C4-2B (cell line): ENCODE measurements at regions not wholly inside any gene's neighbourhood (a gene's known extent, or its start where the extent isn't known, plus 50 kb on each side); places are given as distances from the start of the nearest gene placed in this dataset.

Source experiments
- ZFX ChIP-seq: fragments of 450-650 bp; IDR thresholded peaks from 2 replicates; pipeline ENCODE4 v1.6.1; 2017
- TF ChIP-seq, protein P1 (sequence below): fragments of 450-650 bp; conservative IDR thresholded peaks from 2 replicates; pipeline ENCODE4 v1.5.1; 2017; ENCODE audit warnings: mild to moderate bottlenecking

DNA sequence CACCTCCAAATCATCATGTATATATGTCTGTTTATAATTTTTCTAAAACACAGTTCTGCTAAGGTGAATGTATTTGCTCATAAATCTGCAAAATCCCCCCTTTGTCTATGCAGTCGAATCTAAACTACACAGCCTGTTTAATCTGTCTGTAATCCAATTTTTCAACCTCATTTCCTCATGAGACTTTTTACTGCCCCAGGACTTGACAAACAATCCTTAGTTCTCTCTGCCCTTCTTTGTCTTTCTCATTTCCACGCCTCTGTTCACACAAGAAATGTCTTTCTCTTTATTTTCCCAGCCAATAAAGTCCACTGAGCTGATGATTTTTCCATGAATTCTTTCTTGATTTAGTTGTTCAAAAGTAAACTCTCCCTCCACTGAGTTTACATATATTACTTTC, 1154.3 kb downstream of the FAM181B start:
- TF ChIP-seq, protein P1, sequence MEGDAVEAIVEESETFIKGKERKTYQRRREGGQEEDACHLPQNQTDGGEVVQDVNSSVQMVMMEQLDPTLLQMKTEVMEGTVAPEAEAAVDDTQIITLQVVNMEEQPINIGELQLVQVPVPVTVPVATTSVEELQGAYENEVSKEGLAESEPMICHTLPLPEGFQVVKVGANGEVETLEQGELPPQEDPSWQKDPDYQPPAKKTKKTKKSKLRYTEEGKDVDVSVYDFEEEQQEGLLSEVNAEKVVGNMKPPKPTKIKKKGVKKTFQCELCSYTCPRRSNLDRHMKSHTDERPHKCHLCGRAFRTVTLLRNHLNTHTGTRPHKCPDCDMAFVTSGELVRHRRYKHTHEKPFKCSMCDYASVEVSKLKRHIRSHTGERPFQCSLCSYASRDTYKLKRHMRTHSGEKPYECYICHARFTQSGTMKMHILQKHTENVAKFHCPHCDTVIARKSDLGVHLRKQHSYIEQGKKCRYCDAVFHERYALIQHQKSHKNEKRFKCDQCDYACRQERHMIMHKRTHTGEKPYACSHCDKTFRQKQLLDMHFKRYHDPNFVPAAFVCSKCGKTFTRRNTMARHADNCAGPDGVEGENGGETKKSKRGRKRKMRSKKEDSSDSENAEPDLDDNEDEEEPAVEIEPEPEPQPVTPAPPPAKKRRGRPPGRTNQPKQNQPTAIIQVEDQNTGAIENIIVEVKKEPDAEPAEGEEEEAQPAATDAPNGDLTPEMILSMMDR: no peak
- no peak for TF ChIP-seq ZFX
